Panc1 (cell line): ENCODE measurements at regions not wholly inside any gene's neighbourhood (a gene's known extent, or its start where the extent isn't known, plus 50 kb on each side); places are given as distances from the start of the nearest gene placed in this dataset.

Experiments
- ATAC-seq: fragments of 200-7000 bp; cut with Tn5 transposase; 2 replicates; pipeline ENCODE4 v1.9.1; 2020; ENCODE audit warnings: mild to moderate bottlenecking, moderate library complexity
- BruUV-seq: library from RNA; stranded (reverse); fragments of 400-500 nt; replicated peaks from 2 replicates; lab custom pipeline; 2021; lab: Mats Ljungman, UMichigan
- CTCF ChIA-PET: fragments of 300-600 bp; sonication (Branson Sonifier 250); formaldehyde crosslinking; loops from one replicate; lab custom pipeline; 2022; ENCODE audit warnings: antibody characterized with exemption; lab: Charles Lee
- POLR2A ChIA-PET: fragments of 300-600 bp; sonication (Branson Sonifier 250); formaldehyde crosslinking; loops from one replicate; lab custom pipeline; 2022; ENCODE audit warnings: antibody characterized with exemption; lab: Charles Lee
- DNase-seq: peaks from one replicate; pipeline ENCODE4 v3.0.0-alpha.2; 2010; ENCODE audit warnings: low read depth, low spot score
- H3K27ac ChIP-seq: 2 replicates; pipeline ENCODE4 v1.5.1; 2011; ENCODE audit warnings: mild to moderate bottlenecking, low read length, inconsistent platforms
- H3K27me3 ChIP-seq: fragments of 200-500 bp; sonication (Bioruptor generic); 2 replicates; pipeline ENCODE4 v1.6.0; 2014; ENCODE audit warnings: low read length, inconsistent platforms; ENCODE audit not compliant: control insufficient read depth, insufficient read depth
- H3K36me3 ChIP-seq: fragments of 200-500 bp; sonication (Bioruptor generic); 2 replicates; pipeline ENCODE4 v1.5.1; 2014; ENCODE audit warnings: inconsistent platforms, mild to moderate bottlenecking, low read length, moderate library complexity; ENCODE audit not compliant: control insufficient read depth, insufficient read depth
- H3K4me1 ChIP-seq: 2 replicates; pipeline ENCODE4 v1.5.1; 2011; ENCODE audit warnings: inconsistent platforms, mild to moderate bottlenecking, low read length, moderate library complexity; ENCODE audit not compliant: control insufficient read depth, insufficient read depth
- H3K4me3 ChIP-seq, 2 experiments: 2 replicates each; pipeline ENCODE4 v1.5.1; 2011 to 2012; ENCODE audit warnings: low read depth in 2 of 2, low read length in 2 of 2, mild to moderate bottlenecking in 2 of 2, inconsistent platforms in 1 of 2, moderate library complexity in 1 of 2
- H3K9me3 ChIP-seq: fragments of 200-500 bp; sonication (Bioruptor generic); 2 replicates; pipeline ENCODE4 v1.5.1; 2014; ENCODE audit warnings: low read depth, mild to moderate bottlenecking, inconsistent platforms, low read length, moderate library complexity; ENCODE audit not compliant: control insufficient read depth, insufficient read depth
- CTCF ChIP-seq: fragments of 450-650 bp; IDR thresholded peaks from 2 replicates; pipeline ENCODE4 v1.5.1; 2017; ENCODE audit warnings: mild to moderate bottlenecking
- POLR2AphosphoS5 ChIP-seq: IDR thresholded peaks from 2 replicates; pipeline ENCODE4 v1.6.1; 2012; ENCODE audit warnings: mild to moderate bottlenecking, low read depth, low read length, moderate library complexity
- REST ChIP-seq, 2 experiments: IDR thresholded peaks; 2 replicates each; pipeline ENCODE4 v1.6.1; 2011 to 2012; ENCODE audit warnings: low read depth in 2 of 2, control low read depth in 1 of 2, low read length in 1 of 2, mild to moderate bottlenecking in 1 of 2, moderate library complexity in 1 of 2; ENCODE audit not compliant: insufficient read depth in 1 of 2
- SIN3A ChIP-seq: IDR thresholded peaks from 2 replicates; pipeline ENCODE4 v1.6.1; 2012; ENCODE audit warnings: low read depth, mild to moderate bottlenecking, low read length, moderate library complexity, borderline replicate concordance; ENCODE audit not compliant: insufficient read depth
- TCF7L2 ChIP-seq: IDR thresholded peaks from 2 replicates; pipeline ENCODE4 v1.6.1; 2011; ENCODE audit warnings: mild to moderate bottlenecking, low read depth, low read length, inconsistent platforms
- in situ Hi-C: cut with HindIII; loops from 2 replicates; pipeline ENCODE4 v1.10.0; 2016; ENCODE audit warnings: low sequenced_read_pairs, low pct_unique_long_range_greater_than_20kb
- intact Hi-C: fragments of 100-400 bp; cut with micrococcal nuclease; formaldehyde crosslinking; loops from one replicate; pipeline ENCODE4 v1.10.0; 2022; ENCODE audit not compliant: unreplicated experiment

DNA sequence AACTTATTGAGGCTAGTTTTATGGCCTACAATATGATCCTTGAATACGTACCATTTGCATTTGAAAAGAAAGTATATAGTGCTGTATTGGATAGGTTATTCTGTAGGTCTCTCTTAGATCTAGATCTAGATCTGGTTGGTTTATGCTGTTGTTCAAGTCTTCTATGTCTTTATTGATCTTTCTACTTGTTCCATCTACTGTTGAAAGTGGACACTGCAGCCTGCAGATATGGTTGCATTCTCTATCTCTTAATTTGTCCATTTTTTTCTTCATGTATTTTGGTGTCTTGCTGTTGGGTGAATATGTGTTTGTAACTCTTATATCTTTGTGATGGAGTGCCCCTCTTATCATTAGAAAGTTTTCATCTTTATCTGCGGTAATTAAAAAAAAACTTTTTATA lies 139.4 kb upstream of the PCDH15 start:
- CTCF ChIA-PET, result no interaction called here

DNA sequence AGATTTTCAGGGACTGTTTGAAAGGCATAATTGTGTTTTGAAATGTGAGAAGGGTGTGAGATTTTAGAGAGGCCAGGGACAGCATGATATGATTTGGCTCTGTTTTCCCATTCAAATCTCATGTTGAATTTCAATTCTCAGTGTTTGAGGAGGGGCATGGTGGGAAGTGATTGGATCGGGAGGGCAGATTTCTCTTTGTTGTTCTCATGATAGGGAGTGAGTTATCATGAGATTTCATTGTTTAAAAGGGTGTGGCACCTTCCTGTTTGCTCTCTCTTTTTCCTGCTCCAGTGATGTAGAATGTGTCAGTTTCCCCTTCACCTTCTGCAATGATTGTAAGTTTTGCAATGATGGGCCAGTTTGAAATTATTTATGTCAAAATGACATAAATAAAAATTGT lies 113.0 kb upstream of the PCDH15 start:
- in situ Hi-C loops (no loop called here), intact Hi-C loops (no loop called here)
- ATAC-seq, result no peak
- no peak overlapping the region for H3K27ac ChIP-seq
- H3K4me1 ChIP-seq, result no peaks in the 10 kb centered on the region
- TF ChIP-seq CTCF, result no peak
- no peak for TF ChIP-seq SIN3A
- TF ChIP-seq TCF7L2, result no peak
- TF ChIP-seq POLR2AphosphoS5, result no peak
- TF ChIP-seq REST (IDR thresholded peaks at IDR 0.05; ENCODE audit: insufficient read depth in 1 of 2, low read depth in 2 of 2, low read length in 1 of 2), result no peak
- H3K4me3 ChIP-seq, result no peak overlapping the region
- no peaks in the 10 kb centered on the region for H3K9me3 ChIP-seq
- no peaks in the 10 kb centered on the region for H3K36me3 ChIP-seq
- H3K27me3 ChIP-seq, result no peaks in the 10 kb centered on the region
- CTCF ChIA-PET, result interaction anchor here (0.6 kb wide), 1 partner anchor 27 kb away, joined by 3 read pairs; no protein-coding TSS in a partner anchor
- BruUV-seq, result no TSS peak
- DNase-seq, result no peak
- POLR2A ChIA-PET, result no interaction called here

More for the DNA sequence above, 139.4 kb upstream of the PCDH15 start:
- no peak overlapping the region for H3K4me3 ChIP-seq
- no peak for DNase-seq
- TF ChIP-seq SIN3A (no peak), CTCF (peak; percentile 17; the same call in 1 of the 2 replicates)
- H3K27ac ChIP-seq, result no peak overlapping the region
- no peaks in the 10 kb centered on the region for H3K4me1 ChIP-seq
- H3K9me3 ChIP-seq, result no peaks in the 10 kb centered on the region
- intact Hi-C loops, result no loop called here
- POLR2A ChIA-PET, result no interaction called here
- ATAC-seq, result no peak
- no peaks in the 10 kb centered on the region for H3K36me3 ChIP-seq
- no peaks in the 10 kb centered on the region for H3K27me3 ChIP-seq
- no TSS peak for BruUV-seq
- in situ Hi-C loops, result no loop called here
